RWPE1 (cell line): ENCODE measurements at regions not wholly inside any gene's neighbourhood (a gene's known extent, or its start where the extent isn't known, plus 50 kb on each side); places are given as distances from the start of the nearest gene placed in this dataset.
"Not testable (repeated sequence)": the region's sequence is repeated elsewhere in the genome, so short reads cannot be mapped to it uniquely, and the experiment has no call there.

ENCODE experiments used
- CTCF ChIA-PET: fragments of 350-600 bp; sonication (Branson Sonifier 250); formaldehyde crosslinking; extraction: SDS; loops from one replicate; lab custom pipeline; 2021; lab: Yijun Ruan, JAX
- POLR2A ChIA-PET: fragments of 400-600 bp; formaldehyde crosslinking; extraction: SDS; loops from one replicate; lab custom pipeline; 2020; ENCODE audit warnings: antibody characterized with exemption; ENCODE audit not compliant: low non-redundant PET; lab: Yijun Ruan, JAX
- DNase-seq: peaks from one replicate; pipeline ENCODE4 v3.0.0; 2012; ENCODE audit warnings: low spot score
- H3K27ac ChIP-seq: fragments of 450-650 bp; 2 replicates; pipeline ENCODE4 v1.5.1; 2017
- TF ChIP-seq, protein P1 (sequence below): fragments of 450-650 bp; conservative IDR thresholded peaks from 2 replicates; pipeline ENCODE4 v1.5.1; 2017; ENCODE audit warnings: low read depth, mild to moderate bottlenecking

GRCh38 chr11:72525466-72525865 is 91.1 kb upstream of the CLPB start:
- ChIA-PET POLR2A (no interaction called here), CTCF (interaction anchor here (0.6 to 0.7 kb wide), 3 partner anchors 78 to 702 kb away, joined by 3 read pairs; no protein-coding TSS in a partner anchor)
- H3K27ac ChIP-seq, result no peak overlapping the region
- DNase-seq, result no peak
- TF ChIP-seq, protein P1, sequence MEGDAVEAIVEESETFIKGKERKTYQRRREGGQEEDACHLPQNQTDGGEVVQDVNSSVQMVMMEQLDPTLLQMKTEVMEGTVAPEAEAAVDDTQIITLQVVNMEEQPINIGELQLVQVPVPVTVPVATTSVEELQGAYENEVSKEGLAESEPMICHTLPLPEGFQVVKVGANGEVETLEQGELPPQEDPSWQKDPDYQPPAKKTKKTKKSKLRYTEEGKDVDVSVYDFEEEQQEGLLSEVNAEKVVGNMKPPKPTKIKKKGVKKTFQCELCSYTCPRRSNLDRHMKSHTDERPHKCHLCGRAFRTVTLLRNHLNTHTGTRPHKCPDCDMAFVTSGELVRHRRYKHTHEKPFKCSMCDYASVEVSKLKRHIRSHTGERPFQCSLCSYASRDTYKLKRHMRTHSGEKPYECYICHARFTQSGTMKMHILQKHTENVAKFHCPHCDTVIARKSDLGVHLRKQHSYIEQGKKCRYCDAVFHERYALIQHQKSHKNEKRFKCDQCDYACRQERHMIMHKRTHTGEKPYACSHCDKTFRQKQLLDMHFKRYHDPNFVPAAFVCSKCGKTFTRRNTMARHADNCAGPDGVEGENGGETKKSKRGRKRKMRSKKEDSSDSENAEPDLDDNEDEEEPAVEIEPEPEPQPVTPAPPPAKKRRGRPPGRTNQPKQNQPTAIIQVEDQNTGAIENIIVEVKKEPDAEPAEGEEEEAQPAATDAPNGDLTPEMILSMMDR, result no peak

DNA sequence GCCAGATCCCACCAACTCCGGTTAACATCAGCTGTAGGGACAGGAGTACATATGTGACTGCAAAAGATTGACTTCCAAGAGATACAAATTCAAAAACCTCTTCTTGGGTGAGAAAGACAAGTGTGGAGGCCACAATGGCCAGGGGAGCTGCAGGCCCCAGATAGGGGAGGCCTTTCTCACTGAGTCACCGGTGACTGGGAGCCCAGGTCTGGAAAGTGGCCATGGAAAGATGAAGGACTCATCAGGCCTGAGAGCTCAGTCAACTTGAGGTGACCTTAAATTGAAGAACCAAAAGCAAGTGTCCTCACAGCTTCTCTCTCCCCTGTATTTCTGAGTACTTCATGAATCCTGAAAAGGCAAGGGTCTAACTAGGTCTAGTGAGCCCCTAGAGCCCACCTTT is 90.4 kb upstream of the CLPB start:
- TF ChIP-seq, protein P1, result no peak
- DNase-seq, result no peak
- ChIA-PET CTCF (interaction anchor here (0.7 kb wide), 1 partner anchor 292 kb away, joined by 3 read pairs; no protein-coding TSS in a partner anchor), POLR2A (no interaction called here)
- no peak overlapping the region for H3K27ac ChIP-seq

DNA sequence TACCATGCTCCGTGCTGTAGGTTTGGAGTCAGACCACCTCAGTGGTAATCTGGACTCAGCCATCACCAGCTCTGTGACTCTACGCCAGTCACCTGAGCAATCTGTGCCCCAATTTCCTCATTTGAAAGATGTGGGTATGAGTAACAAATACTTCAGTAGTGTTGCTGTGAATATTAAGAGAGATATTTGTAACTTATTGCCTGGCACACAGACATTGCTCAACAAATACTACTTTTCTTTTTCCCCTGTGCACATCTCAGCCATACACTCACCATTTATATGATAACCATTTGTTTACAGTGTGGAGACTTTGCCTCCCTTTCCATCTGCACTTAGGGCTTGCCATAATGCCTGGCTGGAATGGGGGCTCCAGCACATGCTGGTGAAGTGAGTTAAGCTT is 89.7 kb upstream of the CLPB start:
- CTCF ChIA-PET, result no interaction called here
- DNase-seq, result no peak
- POLR2A ChIA-PET, result no interaction called here
- TF ChIP-seq, protein P1, result no peak
- H3K27ac ChIP-seq, result no peak overlapping the region

GRCh38 chr11:72522186-72522585 is 87.9 kb upstream of the CLPB start:
- H3K27ac ChIP-seq, result no peak overlapping the region
- no peak for DNase-seq
- POLR2A ChIA-PET, result no interaction called here
- TF ChIP-seq, protein P1, result no peak
- CTCF ChIA-PET, result no interaction called here

DNA sequence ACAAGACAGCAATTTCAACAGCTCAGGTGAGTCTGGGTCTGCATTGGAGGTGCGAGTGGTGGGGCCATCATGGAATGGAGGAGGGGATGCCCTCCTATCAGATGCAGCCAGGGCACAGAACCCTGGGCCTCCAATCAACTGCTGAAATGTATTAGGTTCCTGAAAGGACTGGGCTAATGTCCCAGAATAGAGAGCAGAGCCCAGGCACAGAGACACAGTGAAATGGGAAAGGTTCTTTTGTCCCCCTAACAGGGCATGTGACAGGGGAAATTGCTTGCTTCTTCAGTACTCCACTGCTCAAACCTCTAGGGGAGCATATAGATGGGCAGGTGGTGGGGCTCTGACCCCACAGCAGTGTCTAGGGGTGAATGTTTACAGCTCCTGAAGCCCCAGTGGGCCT is 87.3 kb upstream of the CLPB start:
- TF ChIP-seq, protein P1, result no peak
- H3K27ac ChIP-seq, result no peak overlapping the region
- CTCF ChIA-PET, result no interaction called here
- POLR2A ChIA-PET, result no interaction called here
- no peak for DNase-seq

GRCh38 chr11:72520815-72521214 is 86.5 kb upstream of the CLPB start:
- TF ChIP-seq, protein P1, result no peak
- POLR2A ChIA-PET, result no interaction called here
- no peak overlapping the region for H3K27ac ChIP-seq
- DNase-seq, result no peak
- CTCF ChIA-PET, result interaction anchor here (0.6 kb wide), 1 partner anchor 311 kb away, joined by 5 read pairs; no protein-coding TSS in a partner anchor

GRCh38 chr11:72519882-72520281 is 85.6 kb upstream of the CLPB start:
- DNase-seq, POLR2A ChIA-PET, H3K27ac ChIP-seq: not testable (repeated sequence)
- CTCF ChIA-PET, result interaction anchor here (0.6 kb wide), 1 partner anchor 16 kb away, joined by 3 read pairs; no protein-coding TSS in a partner anchor
